HG02870 (cell line): ENCODE measurements at regions not wholly inside any gene's neighbourhood (a gene's known extent, or its start where the extent isn't known, plus 50 kb on each side); places are given as distances from the start of the nearest gene placed in this dataset.

Source experiments
- ATAC-seq: cut with Tn5 transposase; IDR thresholded peaks from one replicate; pipeline ENCODE4 v1.9.1; 2021; ENCODE audit warnings: mild to moderate bottlenecking, moderate library complexity; ENCODE audit not compliant: unreplicated experiment

GRCh38 chr12:94094700-94095099, 53.7 kb upstream of the PLXNC1 start:
- ATAC-seq = no peak

GRCh38 chr12:94095618-94096017, 52.8 kb upstream of the PLXNC1 start:
- ATAC-seq = no peak

- no peak for ATAC-seq
These were observed 49.9 kb upstream of the PLXNC1 start for GRCh38 chr12:94098466-94098865.
